SK-N-MC (cell line): ENCODE measurements at regions not wholly inside any gene's neighbourhood (a gene's known extent, or its start where the extent isn't known, plus 50 kb on each side); places are given as distances from the start of the nearest gene placed in this dataset.
"Not testable (repeated sequence)": the region's sequence is repeated elsewhere in the genome, so short reads cannot be mapped to it uniquely, and the experiment has no call there.

ENCODE experiments used
- DNase-seq: peaks from one replicate; pipeline ENCODE4 v3.0.0-alpha.2; 2011; ENCODE audit warnings: low read depth, low spot score
- H3K27ac ChIP-seq: fragments of 200-600 bp; sonication (generic); 2 replicates; pipeline ENCODE4 v1.5.1; 2016; ENCODE audit warnings: mixed run types
- H3K36me3 ChIP-seq: fragments of 200-600 bp; sonication (generic); 2 replicates; pipeline ENCODE4 v1.6.1; 2017; ENCODE audit warnings: antibody characterized with exemption, low read length, mixed read lengths; ENCODE audit not compliant: insufficient read depth
- H3K4me3 ChIP-seq: fragments of 200-600 bp; sonication (generic); 2 replicates; pipeline ENCODE4 v1.5.1; 2016
- H3K9ac ChIP-seq: fragments of 200-600 bp; sonication (generic); 2 replicates; pipeline ENCODE4 v1.8.0; 2017; ENCODE audit warnings: mixed run types, mixed read lengths; ENCODE audit not compliant: insufficient read length
- H3K9me3 ChIP-seq: fragments of 200-600 bp; sonication (generic); 2 replicates; pipeline ENCODE4 v1.6.1; 2017; ENCODE audit warnings: low read depth, mild to moderate bottlenecking, antibody characterized with exemption, low read length, moderate library complexity, mixed read lengths
- EZH2 ChIP-seq: fragments of 200-600 bp; sonication (generic); IDR thresholded peaks from one replicate; pipeline ENCODE4 v1.6.1; 2017; ENCODE audit warnings: antibody characterized with exemption
- FOXP2 ChIP-seq: optimal IDR thresholded peaks from 2 replicates; pipeline ENCODE3; 2011; ENCODE audit warnings: mild to moderate bottlenecking, moderate library complexity; ENCODE audit not compliant: insufficient read depth; ENCODE audit errors: extremely low read length, control extremely low read depth
- POLR2AphosphoS5 ChIP-seq: IDR thresholded peaks from 2 replicates; pipeline ENCODE4 v1.6.1; 2012; ENCODE audit warnings: mild to moderate bottlenecking, low read depth, low read length, borderline replicate concordance

- H3K9me3 ChIP-seq: no peaks in the 10 kb centered on the region
- H3K27ac ChIP-seq: no peak overlapping the region
- no peak overlapping the region for H3K9ac ChIP-seq
- no peak for DNase-seq
- H3K4me3 ChIP-seq: no peak overlapping the region
- no peaks in the 10 kb centered on the region for H3K36me3 ChIP-seq
- TF ChIP-seq EZH2: no peak
- no peak for TF ChIP-seq POLR2AphosphoS5
- TF ChIP-seq FOXP2: no peak
These were observed 56.7 kb downstream of the CCDC74A start for GRCh38 chr2:131584380-131584779.

GRCh38 chr2:131584940-131585339 lies 57.3 kb downstream of the CCDC74A start:
- TF ChIP-seq POLR2AphosphoS5 (no peak), EZH2 (no peak), FOXP2 (no peak)
- Histone ChIP-seq H3K27ac (no peak overlapping the region), H3K9ac (no peak overlapping the region), H3K4me3 (no peak overlapping the region), H3K9me3 (no peaks in the 10 kb centered on the region), H3K36me3 (no peaks in the 10 kb centered on the region)
- no peak for DNase-seq

- TF ChIP-seq POLR2AphosphoS5: no peak
- TF ChIP-seq FOXP2: no peak
- no peak for TF ChIP-seq EZH2
- Histone ChIP-seq H3K36me3 (no peaks in the 10 kb centered on the region), H3K27ac (no peak overlapping the region), H3K9ac (no peak overlapping the region), H3K4me3 (no peak overlapping the region), H3K9me3 (no peaks in the 10 kb centered on the region)
- DNase-seq: no peak
These were observed 60.6 kb downstream of the CCDC74A start for GRCh38 chr2:131588152-131588873.

- not testable (repeated sequence) for H3K27ac ChIP-seq, H3K4me3 ChIP-seq, H3K9me3 ChIP-seq, H3K36me3 ChIP-seq, DNase-seq, H3K9ac ChIP-seq
These were observed 61.4 kb downstream of the CCDC74A start for GRCh38 chr2:131589126-131589525.

GRCh38 chr2:131590366-131590765 lies 62.7 kb downstream of the CCDC74A start:
- Histone ChIP-seq H3K27ac (no peak overlapping the region), H3K36me3 (no peaks in the 10 kb centered on the region), H3K4me3 (no peak overlapping the region), H3K9ac (no peak overlapping the region), H3K9me3 (no peaks in the 10 kb centered on the region)
- DNase-seq: no peak
- no peak for TF ChIP-seq POLR2AphosphoS5
- no peak for TF ChIP-seq EZH2
- no peak for TF ChIP-seq FOXP2

- H3K9me3 ChIP-seq: no peaks in the 10 kb centered on the region
- no peak overlapping the region for H3K27ac ChIP-seq
- TF ChIP-seq FOXP2: no peak
- no peak for TF ChIP-seq EZH2
- no peak for TF ChIP-seq POLR2AphosphoS5
- H3K9ac ChIP-seq: no peak overlapping the region
- no peaks in the 10 kb centered on the region for H3K36me3 ChIP-seq
- no peak overlapping the region for H3K4me3 ChIP-seq
- no peak for DNase-seq
These were observed 63.2 kb downstream of the CCDC74A start for GRCh38 chr2:131590896-131591295.

GRCh38 chr2:131596561-131596960 lies 68.9 kb downstream of the CCDC74A start:
- not testable (repeated sequence) for H3K9ac ChIP-seq, H3K27ac ChIP-seq, H3K36me3 ChIP-seq, DNase-seq, H3K4me3 ChIP-seq, H3K9me3 ChIP-seq

GRCh38 chr2:131602444-131602843 lies 74.8 kb downstream of the CCDC74A start:
- DNase-seq, H3K4me3 ChIP-seq, H3K9me3 ChIP-seq, H3K36me3 ChIP-seq, H3K27ac ChIP-seq, H3K9ac ChIP-seq: not testable (repeated sequence)

- H3K4me3 ChIP-seq, H3K9me3 ChIP-seq, DNase-seq, H3K9ac ChIP-seq, H3K27ac ChIP-seq, H3K36me3 ChIP-seq: not testable (repeated sequence)
These were observed 77.0 kb downstream of the CCDC74A start for GRCh38 chr2:131604652-131605051.

- DNase-seq, H3K4me3 ChIP-seq, H3K9me3 ChIP-seq, H3K9ac ChIP-seq, H3K27ac ChIP-seq, H3K36me3 ChIP-seq: not testable (repeated sequence)
These were observed 78.7 kb downstream of the CCDC74A start for GRCh38 chr2:131606366-131606765.

GRCh38 chr2:131607056-131607455 lies 79.4 kb downstream of the CCDC74A start:
- H3K9ac ChIP-seq, H3K36me3 ChIP-seq: not testable (repeated sequence)

GRCh38 chr2:131614539-131614938 lies 86.9 kb downstream of the CCDC74A start:
- H3K9me3 ChIP-seq, DNase-seq, H3K27ac ChIP-seq, H3K36me3 ChIP-seq, H3K9ac ChIP-seq, H3K4me3 ChIP-seq: not testable (repeated sequence)

More at GRCh38 chr2:131607056-131607455, 79.4 kb downstream of the CCDC74A start:
- not testable (repeated sequence) for H3K27ac ChIP-seq, H3K4me3 ChIP-seq, H3K9me3 ChIP-seq, DNase-seq

GRCh38 chr2:131618320-131618719 lies 90.6 kb downstream of the CCDC74A start:
- not testable (repeated sequence) for H3K9ac ChIP-seq, H3K27ac ChIP-seq, H3K36me3 ChIP-seq, H3K4me3 ChIP-seq, H3K9me3 ChIP-seq, DNase-seq

GRCh38 chr2:131622874-131623273 lies 95.2 kb downstream of the CCDC74A start:
- H3K4me3 ChIP-seq, DNase-seq, H3K27ac ChIP-seq, H3K36me3 ChIP-seq, H3K9me3 ChIP-seq, H3K9ac ChIP-seq: not testable (repeated sequence)
